NCI-H345 treated with DMSO at 0.1 percent for 48 hours (cell line): ENCODE measurements at regions not wholly inside any gene's neighbourhood (a gene's known extent, or its start where the extent isn't known, plus 50 kb on each side); places are given as distances from the start of the nearest gene placed in this dataset.

ENCODE experiments used
- DNase-seq: peaks from one replicate; lab custom pipeline; 2025; ENCODE audit not compliant: unreplicated experiment; lab: John Stamatoyannopoulos, UW

GRCh38 chr10:90175161-90175681 is 473.8 kb downstream of the KIF20B start:
- DNase-seq = no peak

GRCh38 chr10:90179696-90180407 is 478.5 kb downstream of the KIF20B start:
- no peak for DNase-seq

- no peak for DNase-seq
Measured at GRCh38 chr10:90180886-90181691, 479.7 kb downstream of the KIF20B start.

- no peak for DNase-seq
Measured at GRCh38 chr10:90192825-90193224, 491.4 kb downstream of the KIF20B start.

GRCh38 chr10:90193240-90193985 is 492.0 kb downstream of the KIF20B start:
- DNase-seq = no peak

GRCh38 chr10:90195288-90195840 is 494.0 kb downstream of the KIF20B start:
- no peak for DNase-seq

DNA sequence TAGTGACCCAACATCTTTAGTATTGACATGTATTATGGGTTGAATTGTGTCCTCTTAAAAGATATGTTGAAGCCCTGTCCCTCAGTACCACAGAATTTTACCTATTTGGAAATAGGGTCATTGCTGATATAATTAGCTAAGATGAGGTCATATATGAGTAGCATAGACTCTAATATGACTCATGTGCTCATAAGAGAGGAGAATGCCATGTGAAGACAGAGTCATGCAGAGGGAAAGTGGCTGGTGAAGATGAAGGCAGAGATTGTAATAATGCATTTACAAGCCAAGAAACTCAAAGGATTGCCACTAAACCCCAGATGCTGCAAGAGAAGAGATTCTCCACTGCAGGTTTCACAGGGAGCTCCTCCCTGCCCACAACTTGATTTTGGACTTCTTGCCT is 496.4 kb downstream of the KIF20B start:
- DNase-seq = no peak

GRCh38 chr10:90199093-90199492 is 497.7 kb downstream of the KIF20B start:
- no peak for DNase-seq

DNA sequence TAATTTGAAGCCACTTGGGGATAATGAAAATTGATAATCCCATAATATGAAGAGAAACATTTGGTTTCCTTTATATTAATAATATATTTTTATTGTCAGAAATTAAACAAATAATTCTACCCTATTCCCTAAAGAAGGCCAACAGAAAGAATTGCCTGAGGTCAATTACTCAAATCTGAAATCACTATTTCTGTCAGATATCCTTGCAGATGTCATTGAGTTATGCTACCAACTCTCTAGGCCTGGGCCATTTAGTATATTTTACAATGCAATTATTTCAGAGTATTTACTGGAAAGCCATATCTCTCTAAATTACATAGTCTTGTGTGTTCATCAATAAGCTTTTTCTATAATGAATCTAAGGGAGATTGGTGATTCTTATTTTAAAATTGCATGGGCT is 498.1 kb downstream of the KIF20B start:
- DNase-seq = no peak

- DNase-seq = no peak
Measured at GRCh38 chr10:90204131-90204955, 503.0 kb downstream of the KIF20B start.

DNA sequence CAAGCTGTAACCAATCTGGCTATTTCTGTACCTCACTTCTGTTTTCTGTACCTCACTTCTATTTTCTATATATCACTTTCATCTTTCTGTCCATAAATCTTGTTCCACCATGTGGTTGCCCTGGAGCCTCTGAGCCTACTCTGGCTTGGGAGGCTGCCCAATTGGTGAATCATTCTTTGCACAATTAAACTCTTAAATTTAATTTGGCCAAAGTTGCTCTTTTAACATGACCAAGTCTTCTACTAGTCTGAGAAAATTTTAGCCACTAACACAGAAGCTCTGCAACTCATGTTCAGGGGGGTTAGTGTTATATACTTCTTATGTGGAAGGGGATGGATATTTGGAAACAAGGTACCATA is 503.5 kb downstream of the KIF20B start:
- no peak for DNase-seq

GRCh38 chr10:90205340-90205739 is 503.9 kb downstream of the KIF20B start:
- DNase-seq = no peak

- no peak for DNase-seq
Measured at GRCh38 chr10:90213346-90213745, 512.0 kb downstream of the KIF20B start.

- no peak for DNase-seq
Measured at GRCh38 chr10:90218846-90219245, 517.5 kb downstream of the KIF20B start.

- no peak for DNase-seq
Measured at GRCh38 chr10:90222372-90222771, 521.0 kb downstream of the KIF20B start.

DNA sequence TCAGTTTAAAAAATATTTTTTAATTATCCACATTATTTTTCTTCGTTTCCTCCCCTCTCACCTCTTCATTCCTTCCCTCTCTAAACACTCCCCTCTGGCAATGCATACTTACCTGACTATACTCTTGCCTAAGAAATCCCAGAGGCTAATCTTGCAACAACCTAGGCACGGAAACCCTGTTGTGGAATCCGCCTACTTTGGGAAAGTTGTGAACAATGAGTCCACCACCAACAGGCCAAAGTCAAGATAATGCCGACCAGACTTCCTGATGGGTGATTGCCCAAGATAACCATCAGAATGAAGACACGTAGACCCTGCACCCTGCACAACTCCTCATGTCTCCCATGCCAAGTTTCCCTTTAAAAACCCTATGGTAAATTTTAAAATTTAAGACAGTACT is 521.5 kb downstream of the KIF20B start:
- DNase-seq = no peak

DNA sequence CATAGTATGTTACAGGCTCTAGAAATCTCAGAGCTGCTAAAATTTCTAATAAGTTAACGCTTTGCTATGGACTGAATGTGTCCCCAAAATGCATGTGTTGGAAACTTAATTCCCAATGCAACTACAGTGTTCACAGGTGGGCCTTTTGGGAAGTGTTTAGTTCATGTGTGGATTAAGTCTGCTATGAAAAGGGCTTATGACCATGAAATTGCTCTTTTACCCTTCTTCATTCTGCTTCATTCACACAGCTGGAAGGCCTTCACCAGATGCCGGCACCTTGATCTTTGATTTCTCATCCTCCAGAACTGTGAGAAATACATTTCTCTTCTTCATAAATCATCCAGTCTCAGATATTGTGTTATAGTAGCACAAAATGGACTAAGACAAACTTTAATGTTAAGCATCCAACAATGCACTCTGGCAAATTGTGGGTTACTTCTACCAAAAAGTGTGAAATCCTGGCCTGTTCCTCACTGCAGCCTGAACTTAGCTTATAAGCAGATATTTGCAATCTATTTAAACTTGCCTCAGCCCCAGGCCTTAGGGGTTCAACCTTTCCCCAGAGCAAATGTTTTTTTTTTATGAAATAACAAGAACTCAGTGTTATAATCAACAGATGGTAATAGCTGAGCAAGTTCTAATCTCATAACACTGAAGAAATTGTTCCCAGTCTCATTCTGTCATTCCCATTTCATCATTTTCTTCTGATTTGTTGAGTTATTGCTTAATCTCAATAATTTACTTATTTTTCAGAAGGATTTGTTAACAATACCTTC is 523.6 kb downstream of the KIF20B start:
- DNase-seq = no peak

GRCh38 chr10:90226517-90226916 is 525.1 kb downstream of the KIF20B start:
- no peak for DNase-seq

GRCh38 chr10:90227217-90227656 is 525.8 kb downstream of the KIF20B start:
- DNase-seq = no peak

DNA sequence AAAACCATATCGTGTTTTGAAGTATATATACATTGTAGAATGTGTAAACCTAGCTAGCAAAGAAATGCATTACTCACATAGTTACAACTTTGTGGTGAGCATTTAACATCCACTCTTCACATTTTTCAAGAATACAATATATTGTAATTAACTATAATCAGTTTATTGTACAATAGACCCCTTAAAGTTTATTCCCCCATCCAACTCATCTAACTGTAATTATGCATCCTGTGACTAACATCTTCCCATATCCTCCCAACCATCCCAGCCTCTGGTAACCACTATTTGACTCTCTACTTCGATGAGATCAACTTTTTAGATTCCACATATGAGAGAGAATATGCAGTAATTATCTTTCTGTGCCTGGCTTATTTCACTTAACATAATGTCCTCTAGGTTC is 526.4 kb downstream of the KIF20B start:
- DNase-seq = no peak
